ENCODE measurements at regions not wholly inside any gene's neighbourhood (a gene's known extent, or its start where the extent isn't known, plus 50 kb on each side); places are given as distances from the start of the nearest gene placed in this dataset.

DNA sequence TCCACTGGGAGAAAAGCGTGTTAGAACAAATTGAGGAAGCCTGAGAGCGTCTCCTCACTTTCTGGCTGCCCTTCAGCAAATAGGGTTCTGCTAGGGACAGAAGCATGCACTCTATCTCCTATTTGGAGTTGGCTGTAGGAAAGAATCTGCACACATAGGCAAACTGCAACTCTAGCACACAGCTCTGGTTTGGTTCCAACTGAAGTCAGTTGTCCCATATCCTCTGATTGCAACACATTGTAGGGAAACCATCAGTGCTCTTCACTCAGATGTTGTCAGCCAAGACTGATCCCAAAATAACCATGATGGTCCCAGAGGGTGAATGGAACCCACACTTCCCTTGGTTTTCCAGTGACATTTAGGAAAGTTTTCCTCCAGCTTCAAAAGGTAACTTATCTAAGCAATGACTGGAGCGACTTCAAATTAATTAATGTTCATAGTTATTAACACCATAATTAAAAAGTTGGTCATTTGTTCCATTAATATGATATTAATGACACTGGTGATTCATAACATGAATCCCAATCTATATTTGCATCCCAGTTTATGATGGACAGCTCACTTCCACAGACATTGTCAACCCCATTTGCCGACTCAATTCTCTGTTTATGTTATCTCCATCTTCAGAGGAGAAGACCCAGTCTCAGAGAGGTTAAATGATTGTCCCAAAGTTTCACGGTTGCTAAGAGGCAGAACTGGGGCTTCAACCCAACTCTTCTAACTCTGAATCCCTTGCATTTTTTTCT is 136.7 kb upstream of the ZNF462 start:
- TF ChIP-seq, protein P1, sequence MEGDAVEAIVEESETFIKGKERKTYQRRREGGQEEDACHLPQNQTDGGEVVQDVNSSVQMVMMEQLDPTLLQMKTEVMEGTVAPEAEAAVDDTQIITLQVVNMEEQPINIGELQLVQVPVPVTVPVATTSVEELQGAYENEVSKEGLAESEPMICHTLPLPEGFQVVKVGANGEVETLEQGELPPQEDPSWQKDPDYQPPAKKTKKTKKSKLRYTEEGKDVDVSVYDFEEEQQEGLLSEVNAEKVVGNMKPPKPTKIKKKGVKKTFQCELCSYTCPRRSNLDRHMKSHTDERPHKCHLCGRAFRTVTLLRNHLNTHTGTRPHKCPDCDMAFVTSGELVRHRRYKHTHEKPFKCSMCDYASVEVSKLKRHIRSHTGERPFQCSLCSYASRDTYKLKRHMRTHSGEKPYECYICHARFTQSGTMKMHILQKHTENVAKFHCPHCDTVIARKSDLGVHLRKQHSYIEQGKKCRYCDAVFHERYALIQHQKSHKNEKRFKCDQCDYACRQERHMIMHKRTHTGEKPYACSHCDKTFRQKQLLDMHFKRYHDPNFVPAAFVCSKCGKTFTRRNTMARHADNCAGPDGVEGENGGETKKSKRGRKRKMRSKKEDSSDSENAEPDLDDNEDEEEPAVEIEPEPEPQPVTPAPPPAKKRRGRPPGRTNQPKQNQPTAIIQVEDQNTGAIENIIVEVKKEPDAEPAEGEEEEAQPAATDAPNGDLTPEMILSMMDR (IDR thresholded peaks at IDR 0.05): no peak
- TF ChIP-seq POLR2A (IDR thresholded peaks at IDR 0.05): no peak

All from heart left ventricle (tissue), 13 donors.